PFSK-1 (cell line): ENCODE measurements at regions not wholly inside any gene's neighbourhood (a gene's known extent, or its start where the extent isn't known, plus 50 kb on each side); places are given as distances from the start of the nearest gene placed in this dataset.

Source experiments
- FOXP2 ChIP-seq: optimal IDR thresholded peaks from 2 replicates; pipeline ENCODE3; 2011; ENCODE audit warnings: borderline replicate concordance, control low read depth, inconsistent platforms; ENCODE audit not compliant: insufficient read depth; ENCODE audit errors: extremely low read length, extremely low read depth
- POLR2AphosphoS5 ChIP-seq: IDR thresholded peaks from 2 replicates; pipeline ENCODE4 v1.6.1; 2012; ENCODE audit warnings: low read depth, mild to moderate bottlenecking, control low read depth, low read length, moderate library complexity
- REST ChIP-seq, 2 experiments: IDR thresholded peaks; 2 replicates each; pipeline versions ENCODE4 v1.6.1 to v1.8.0; 2011 to 2012; ENCODE audit warnings: low read depth in 2 of 2, low read length in 2 of 2, control low read depth in 1 of 2, inconsistent platforms in 1 of 2, mild to moderate bottlenecking in 1 of 2, moderate library complexity in 1 of 2; ENCODE audit not compliant: insufficient read depth in 1 of 2
- SIN3A ChIP-seq: IDR thresholded peaks from 2 replicates; pipeline ENCODE4 v1.6.1; 2012; ENCODE audit warnings: mild to moderate bottlenecking, low read length, moderate library complexity, borderline replicate concordance; ENCODE audit not compliant: insufficient read depth
- TAF1 ChIP-seq: IDR thresholded peaks from 2 replicates; pipeline ENCODE4 v1.6.1; 2012; ENCODE audit warnings: low read length, control low read depth, borderline replicate concordance; ENCODE audit not compliant: insufficient read depth

GRCh38 chr4:157908691-157909090, 264.1 kb downstream of the GASK1B start:
- TF ChIP-seq TAF1: no peak
- no peak for TF ChIP-seq FOXP2
- no peak for TF ChIP-seq REST (IDR thresholded peaks at IDR 0.05; ENCODE audit: insufficient read depth in 1 of 2, low read depth in 2 of 2, low read length in 2 of 2)
- no peak for TF ChIP-seq POLR2AphosphoS5
- no peak for TF ChIP-seq SIN3A

GRCh38 chr4:157908031-157908430, 264.8 kb downstream of the GASK1B start:
- no peak for TF ChIP-seq POLR2AphosphoS5

DNA sequence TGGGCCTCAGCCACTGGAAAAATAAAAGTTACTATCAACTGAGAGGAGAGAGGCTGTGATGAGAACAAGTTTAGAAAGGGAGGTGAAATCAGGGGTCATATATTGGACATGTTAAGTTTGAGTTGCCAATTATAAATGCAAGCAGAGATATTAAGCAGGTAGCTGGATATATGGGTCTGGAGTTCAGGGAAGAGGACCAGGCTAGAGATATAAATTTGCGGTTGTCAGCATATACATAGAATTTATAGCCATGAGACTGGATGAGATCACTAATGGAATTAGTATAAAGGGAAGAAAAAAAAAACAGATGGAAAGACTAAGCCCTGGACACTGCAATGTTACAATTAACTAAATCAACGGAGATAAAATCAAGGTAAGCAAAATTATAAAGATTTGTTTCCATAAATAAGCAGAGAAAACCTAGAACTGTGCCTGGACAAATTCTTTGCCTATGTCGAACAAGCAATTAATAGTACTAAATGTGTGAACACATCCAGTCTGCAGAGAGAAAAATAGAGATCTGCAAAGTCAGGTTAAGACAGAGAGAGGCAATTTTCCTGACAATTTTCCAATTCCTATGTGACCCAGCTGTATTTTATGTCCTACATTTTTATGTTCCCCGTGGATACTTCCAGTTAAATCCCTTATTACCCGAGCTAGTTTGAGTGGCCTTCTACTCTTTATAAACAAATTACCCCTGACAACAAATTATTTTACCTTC, 265.4 kb downstream of the GASK1B start:
- TF ChIP-seq SIN3A (no peak), FOXP2 (no peak), TAF1 (no peak), REST (IDR thresholded peaks at IDR 0.05; ENCODE audit: insufficient read depth in 1 of 2, low read depth in 2 of 2, low read length in 2 of 2) (no peak), POLR2AphosphoS5 (no peak)

- no peak for TF ChIP-seq POLR2AphosphoS5
- TF ChIP-seq SIN3A: no peak
- TF ChIP-seq FOXP2: no peak
- TF ChIP-seq REST (IDR thresholded peaks at IDR 0.05; ENCODE audit: insufficient read depth in 1 of 2, low read depth in 2 of 2, low read length in 2 of 2): no peak
- no peak for TF ChIP-seq TAF1
Measured at GRCh38 chr4:157898836-157899605, 273.8 kb downstream of the GASK1B start.

DNA sequence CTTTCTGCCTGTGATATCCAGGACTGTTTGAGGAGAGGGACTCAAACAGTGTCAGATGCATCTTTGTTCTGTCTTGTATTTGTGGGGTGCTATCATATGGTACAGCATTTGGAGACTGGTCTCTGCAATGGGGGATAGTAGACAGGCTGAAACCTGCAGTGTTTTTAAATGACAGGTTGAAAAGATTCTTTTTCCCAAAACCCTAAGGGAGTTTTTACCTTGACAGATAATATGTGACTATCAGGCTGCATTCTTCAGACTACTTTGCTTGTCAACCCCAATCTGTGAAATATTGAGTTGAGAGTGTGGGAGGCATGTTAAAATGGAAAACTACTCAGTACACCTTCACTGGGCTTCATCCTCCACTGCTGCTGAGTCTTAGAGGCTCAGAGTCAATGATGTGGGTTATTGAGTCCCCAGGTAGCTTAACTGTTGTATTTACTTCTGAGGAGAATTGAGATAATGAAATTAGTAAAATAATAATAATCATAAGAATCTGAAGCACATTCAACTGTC, 274.9 kb downstream of the GASK1B start:
- TF ChIP-seq FOXP2: no peak
- no peak for TF ChIP-seq POLR2AphosphoS5
- no peak for TF ChIP-seq REST (IDR thresholded peaks at IDR 0.05; ENCODE audit: insufficient read depth in 1 of 2, low read depth in 2 of 2, low read length in 2 of 2)
- no peak for TF ChIP-seq TAF1
- TF ChIP-seq SIN3A: no peak
